ENCODE measurements at regions not wholly inside any gene's neighbourhood (a gene's known extent, or its start where the extent isn't known, plus 50 kb on each side); places are given as distances from the start of the nearest gene placed in this dataset.
A peak's percentile ranks its signal among the peaks of the same experiment; 100 is the strongest.

DNA sequence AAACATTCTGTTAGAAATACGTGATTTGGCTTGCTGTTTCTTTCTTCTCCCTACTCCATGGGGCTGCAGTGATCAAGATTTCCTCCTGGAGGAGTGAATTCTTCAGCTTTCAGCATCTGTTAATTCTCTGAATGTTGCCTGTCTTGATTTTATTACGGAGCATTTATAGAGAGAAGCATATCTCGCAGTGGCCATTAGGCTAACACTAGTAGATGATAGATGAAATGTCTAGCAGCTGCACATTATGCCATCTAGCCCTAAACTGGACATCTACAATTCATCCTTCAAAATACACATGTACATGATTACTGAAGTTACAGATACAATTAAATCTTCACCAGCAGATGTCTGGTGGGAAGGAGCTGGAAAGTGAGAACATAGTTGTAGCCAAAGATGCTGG, 769.8 kb upstream of the NECTIN3 start:
- Histone ChIP-seq H3K27ac (no peak overlapping the region), H3K4me3 (no peak overlapping the region)
- TF ChIP-seq CTCF (IDR thresholded peaks at IDR 0.05): no peak
- no peak for DNase-seq (ENCODE audit: low spot score)

- DNase-seq (ENCODE audit: low spot score): no peak
- H3K27ac ChIP-seq: no peak overlapping the region
- no peak overlapping the region for H3K4me3 ChIP-seq
- TF ChIP-seq CTCF (IDR thresholded peaks at IDR 0.05): no peak
Observed at GRCh38 chr3:110307065-110307809, 764.4 kb upstream of the NECTIN3 start.

GRCh38 chr3:110311541-110311940, 760.1 kb upstream of the NECTIN3 start:
- DNase-seq (ENCODE audit: low spot score): no peak
- TF ChIP-seq CTCF (IDR thresholded peaks at IDR 0.05): no peak
- Histone ChIP-seq H3K27ac (no peak overlapping the region), H3K4me3 (no peak overlapping the region)

DNA sequence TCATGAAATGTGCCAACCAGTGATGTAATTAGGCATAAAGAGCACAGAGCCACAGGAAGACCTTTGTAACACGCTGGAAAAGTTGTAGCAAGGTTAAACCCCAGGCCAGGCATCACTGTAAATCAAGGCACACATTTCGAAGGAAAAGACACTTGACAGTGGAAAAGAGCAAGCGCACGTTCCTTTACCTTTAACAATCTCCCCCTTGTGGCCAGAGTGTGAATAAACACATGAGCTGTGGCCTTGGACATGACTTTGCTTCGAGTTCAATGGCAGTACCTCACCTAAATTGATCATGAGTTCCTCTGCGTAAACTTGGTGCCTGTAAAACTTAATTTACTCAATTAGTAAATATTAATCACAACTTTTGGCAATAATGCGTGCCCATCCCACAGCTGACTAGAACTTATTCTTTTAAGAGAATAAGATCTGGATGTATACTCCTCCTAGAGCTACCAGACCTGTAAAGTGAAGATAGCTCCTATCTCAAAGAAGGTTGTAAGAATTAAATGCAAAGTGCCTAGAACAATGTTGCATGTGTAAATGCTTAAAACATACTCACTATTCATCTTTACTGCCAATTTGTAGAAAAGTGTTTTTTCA, 757.0 kb upstream of the NECTIN3 start:
- no peak for DNase-seq (ENCODE audit: low spot score)

DNA sequence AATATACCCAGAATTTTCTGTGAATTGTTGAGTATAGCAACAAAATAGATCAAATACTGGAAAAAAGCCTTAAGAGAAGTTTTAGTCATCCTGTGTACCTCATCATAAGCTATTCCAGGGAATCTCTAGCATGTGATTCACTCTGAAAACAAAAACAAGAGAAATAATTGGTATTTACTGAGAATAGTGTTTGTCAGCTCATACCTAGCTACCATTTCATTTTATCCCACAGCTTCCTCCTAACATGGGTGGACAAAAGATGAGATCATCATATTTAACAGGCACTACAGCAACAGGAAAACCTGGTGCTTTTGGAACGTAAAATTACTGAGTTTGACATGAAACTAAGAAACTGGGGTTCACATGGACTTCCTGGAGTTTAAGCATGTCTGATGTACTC, 753.5 kb upstream of the NECTIN3 start:
- no peak for TF ChIP-seq CTCF (IDR thresholded peaks at IDR 0.05)
- DNase-seq (ENCODE audit: low spot score): no peak

More for the DNA sequence above, 757.0 kb upstream of the NECTIN3 start:
- Histone ChIP-seq H3K4me3 (no peak overlapping the region), H3K27ac (no peak overlapping the region)
- peak; percentile 62 for TF ChIP-seq CTCF (IDR thresholded peaks at IDR 0.05)

GRCh38 chr3:110323349-110323748, 748.3 kb upstream of the NECTIN3 start:
- no peak overlapping the region for H3K4me3 ChIP-seq
- TF ChIP-seq CTCF (IDR thresholded peaks at IDR 0.05): no peak

More for the DNA sequence above, 753.5 kb upstream of the NECTIN3 start:
- no peak overlapping the region for H3K27ac ChIP-seq
- H3K4me3 ChIP-seq: no peak overlapping the region

GRCh38 chr3:110324171-110324705, 747.4 kb upstream of the NECTIN3 start:
- Histone ChIP-seq H3K4me3 (no peak overlapping the region), H3K27ac (no peak overlapping the region)
- TF ChIP-seq CTCF (IDR thresholded peaks at IDR 0.05): no peak
- no peak for DNase-seq (ENCODE audit: low spot score)

More at GRCh38 chr3:110323349-110323748, 748.3 kb upstream of the NECTIN3 start:
- no peak for DNase-seq (ENCODE audit: low spot score)
- no peak overlapping the region for H3K27ac ChIP-seq
